Retina (tissue), 1 donor: ENCODE measurements at regions not wholly inside any gene's neighbourhood (a gene's known extent, or its start where the extent isn't known, plus 50 kb on each side); places are given as distances from the start of the nearest gene placed in this dataset.
A peak's percentile ranks its signal among the peaks of the same experiment; 100 is the strongest.
"Not testable (repeated sequence)": the region's sequence is repeated elsewhere in the genome, so short reads cannot be mapped to it uniquely, and the experiment has no call there.

Experiments used
- DNase-seq: peaks from one replicate; pipeline ENCODE4 v3.0.0-alpha.2; 2016

DNA sequence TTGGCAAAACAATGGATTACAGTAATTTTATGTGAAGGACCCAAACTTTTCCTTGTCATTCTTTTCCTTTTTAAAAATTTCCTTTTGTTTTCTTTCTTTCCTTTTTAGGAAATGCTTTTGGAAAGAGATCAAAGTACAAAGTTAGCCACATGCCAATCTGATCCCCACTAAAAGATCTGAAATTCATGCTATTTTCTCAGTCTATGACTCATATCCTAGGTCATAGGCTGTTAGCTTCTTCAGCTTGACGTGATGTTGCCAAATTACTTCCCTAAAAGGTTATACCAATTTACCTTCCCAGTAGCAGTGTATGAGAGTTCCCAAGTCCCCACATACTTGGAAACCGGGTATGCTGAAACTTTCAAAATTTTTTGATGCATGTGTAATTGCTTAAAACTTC, 355.3 kb downstream of the INSIG2 start:
- no peak for DNase-seq

DNA sequence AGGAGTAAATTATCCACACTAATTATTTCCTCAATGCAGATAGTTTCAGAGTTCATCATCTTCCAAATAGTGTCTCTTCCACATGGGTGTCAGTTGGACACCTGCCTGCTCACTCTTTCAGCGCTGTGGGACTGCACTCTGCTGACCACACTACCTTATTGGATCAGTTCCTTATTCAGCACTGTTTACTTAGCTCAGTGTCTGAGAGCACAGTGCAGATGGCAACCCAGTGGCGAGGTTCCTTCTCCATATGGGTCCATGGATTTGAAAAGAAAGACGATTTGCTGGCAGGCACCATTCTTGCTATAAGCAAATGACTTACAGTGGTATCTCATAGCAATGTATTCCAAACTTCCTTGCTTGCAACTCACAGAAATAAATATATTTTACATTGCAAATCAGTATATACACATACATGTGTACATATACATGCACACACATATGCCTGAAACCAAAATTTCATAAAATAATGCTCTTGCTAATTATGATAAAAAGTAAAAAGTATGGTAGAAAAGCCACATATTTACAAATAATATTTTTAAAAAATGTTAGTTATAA, 354.8 kb downstream of the INSIG2 start:
- no peak for DNase-seq

DNA sequence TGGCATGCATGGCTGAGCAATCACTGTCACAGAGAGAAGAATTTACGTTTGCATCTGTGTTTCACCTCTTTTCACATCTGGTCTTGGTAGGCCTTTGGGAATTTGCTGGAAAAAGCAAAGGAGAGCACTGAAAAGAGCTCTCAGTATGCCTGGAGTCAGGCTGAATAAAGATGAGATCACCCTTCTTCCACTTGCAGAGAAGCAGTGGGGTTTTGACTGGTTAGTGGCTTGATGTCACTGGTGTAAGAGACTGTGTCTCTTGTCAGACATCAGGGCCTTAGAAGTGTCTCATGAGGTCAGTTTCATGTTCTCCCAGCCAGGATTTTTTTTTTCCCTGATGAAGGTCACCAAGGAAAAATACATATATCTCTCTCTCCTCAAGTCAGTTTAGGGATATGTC, 353.8 kb downstream of the INSIG2 start:
- no peak for DNase-seq

DNA sequence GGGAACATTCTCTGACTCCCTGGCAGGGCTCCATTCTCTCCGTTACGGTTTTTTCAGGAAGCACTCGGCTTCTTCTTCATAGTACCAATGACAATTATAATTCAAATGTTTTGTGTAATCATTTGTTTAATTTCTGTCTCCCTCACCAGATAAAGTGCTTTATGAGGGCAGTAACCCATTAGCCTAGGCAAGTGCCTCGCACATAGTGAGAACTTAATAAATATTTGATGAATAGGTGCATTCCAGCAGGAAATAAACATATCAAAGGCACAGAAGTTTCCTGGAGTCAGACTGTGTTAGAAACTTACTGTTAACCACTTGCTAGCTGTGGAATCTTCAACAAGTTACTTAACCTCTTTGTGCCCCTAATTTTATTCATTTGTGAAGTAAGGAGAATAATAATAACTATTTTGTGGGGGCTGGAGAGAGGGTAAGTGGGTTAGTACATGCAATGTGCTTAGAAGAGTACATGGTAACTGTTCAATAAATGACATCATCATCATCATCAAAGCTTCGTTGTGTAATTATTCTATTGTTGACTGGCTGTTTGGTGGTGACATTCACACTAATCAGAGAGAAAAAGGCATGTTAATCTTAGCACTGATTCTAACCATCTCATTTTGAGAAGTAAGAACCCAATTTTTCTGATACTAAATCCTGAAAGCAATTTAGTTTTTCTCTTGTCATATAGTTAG, 352.3 kb downstream of the INSIG2 start:
- DNase-seq: no peak

DNA sequence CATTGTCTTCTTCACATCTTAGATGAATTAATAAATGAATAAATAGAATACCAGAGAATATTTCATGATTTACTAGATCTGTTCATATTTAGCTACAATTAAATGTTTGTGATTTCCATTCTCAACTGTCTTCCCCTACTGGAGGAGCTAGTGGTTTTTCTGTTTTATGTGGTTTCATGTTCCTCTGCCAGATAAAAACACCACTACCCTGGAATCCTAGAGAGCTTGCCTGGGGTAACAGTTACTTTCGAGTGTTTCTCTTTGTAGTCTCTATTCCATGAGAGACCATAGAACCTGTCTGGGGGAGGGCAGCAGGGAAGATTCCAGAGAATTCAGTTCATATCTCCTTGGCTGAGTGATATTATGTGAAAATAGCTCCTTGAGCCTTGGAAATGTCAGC, 349.2 kb downstream of the INSIG2 start:
- DNase-seq: no peak

DNA sequence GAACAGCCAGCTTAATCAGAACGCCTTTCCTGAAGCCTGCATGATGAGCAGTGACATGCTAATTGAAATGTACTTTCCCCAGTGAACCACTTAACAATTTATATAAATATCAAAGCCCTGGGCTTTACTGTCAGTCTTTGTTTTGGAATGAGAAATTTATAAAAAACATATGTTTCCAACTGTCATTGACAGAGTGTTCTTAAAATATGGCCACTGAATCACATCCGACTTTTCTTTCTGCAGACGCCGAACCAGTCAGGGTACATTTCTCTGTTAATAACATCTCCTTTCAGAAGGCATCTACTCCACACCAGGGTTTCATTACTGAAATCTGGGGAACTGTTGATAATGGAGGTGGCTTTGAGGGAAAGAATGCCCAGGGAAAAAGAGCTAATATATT, 343.7 kb downstream of the INSIG2 start:
- no peak for DNase-seq

DNA sequence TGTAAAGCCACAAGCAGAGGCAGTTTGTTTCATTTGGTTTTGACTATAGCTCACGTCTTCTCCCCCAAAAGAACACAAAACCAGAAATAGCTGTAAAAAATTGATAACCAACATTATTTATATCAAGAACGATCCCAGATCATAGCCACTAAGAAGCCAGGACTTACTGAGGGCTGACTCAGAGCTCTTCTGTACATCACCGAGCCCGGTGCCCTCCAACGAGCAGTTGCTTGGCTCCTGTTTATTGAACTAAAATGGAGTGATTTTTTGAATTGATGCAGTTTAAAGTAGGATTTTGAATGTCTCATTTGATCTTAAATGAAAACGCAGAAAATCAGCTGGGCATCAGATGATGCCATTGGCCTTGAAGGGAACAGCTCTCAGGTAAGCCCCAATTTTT, 343.3 kb downstream of the INSIG2 start:
- no peak for DNase-seq

DNA sequence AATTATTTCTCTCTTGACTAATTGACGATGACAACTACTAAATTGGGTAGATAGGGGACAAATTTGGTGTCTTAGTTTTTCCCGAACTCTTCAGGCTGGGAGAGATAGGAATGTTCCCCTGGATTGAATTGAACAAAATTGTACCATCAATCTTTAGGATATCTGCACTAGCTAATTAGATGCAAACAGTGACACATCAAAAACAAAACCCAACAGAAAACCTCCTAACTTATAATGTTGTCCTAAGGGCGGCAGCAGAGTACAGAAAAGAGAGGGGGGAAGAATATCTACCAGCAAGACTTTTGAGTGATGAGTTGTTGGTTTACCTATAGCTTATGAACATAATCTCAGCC, 342.9 kb downstream of the INSIG2 start:
- DNase-seq: no peak

DNA sequence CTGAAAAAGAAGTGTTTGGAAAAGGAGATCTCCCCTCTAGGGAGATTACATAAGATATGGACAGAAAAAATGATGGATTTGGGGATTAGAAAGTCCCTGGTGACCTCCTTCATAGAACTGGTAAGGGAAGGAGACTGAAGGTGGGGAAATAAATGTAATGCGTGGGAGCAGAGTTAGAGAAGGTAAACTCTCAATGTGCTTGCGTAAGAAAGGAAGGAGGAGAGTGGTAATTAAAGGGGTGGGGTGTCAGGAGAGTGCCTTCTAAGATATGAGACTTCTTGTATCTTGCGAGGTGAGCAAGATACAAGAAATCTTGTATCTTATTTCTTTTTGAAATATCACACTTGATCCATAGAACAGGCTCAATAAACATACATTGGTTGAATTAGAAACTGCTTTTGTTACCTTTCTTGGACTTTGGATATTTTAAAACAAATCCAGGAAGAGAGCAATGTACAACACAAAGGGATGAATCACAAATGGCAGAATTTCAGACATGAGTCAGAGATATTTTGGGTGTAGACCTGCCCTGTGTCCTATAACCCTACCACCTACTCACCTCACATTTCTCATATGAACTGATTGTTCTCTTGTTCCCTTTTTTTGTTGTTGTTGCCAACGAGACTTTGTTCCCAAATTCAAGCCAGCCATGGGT, 342.4 kb downstream of the INSIG2 start:
- DNase-seq: no peak

DNA sequence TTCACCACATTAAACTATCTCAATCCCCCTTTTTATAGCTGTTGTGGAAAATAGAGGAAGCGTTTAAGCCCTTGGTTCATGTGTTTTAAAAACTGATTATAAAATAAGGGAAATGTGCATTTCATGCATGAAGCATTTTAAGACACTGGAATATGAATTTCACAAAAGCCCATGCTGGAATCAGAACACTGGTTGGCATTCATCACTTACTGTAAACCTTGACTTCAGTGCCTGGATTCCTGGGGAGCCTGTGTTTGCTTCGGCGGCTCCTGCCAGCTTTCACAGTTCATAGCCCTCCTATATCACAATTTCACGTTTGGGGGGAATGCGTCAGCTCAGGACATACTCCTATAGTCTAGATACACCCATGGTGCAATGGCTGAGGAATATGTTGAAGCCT, 336.9 kb downstream of the INSIG2 start:
- no peak for DNase-seq

DNA sequence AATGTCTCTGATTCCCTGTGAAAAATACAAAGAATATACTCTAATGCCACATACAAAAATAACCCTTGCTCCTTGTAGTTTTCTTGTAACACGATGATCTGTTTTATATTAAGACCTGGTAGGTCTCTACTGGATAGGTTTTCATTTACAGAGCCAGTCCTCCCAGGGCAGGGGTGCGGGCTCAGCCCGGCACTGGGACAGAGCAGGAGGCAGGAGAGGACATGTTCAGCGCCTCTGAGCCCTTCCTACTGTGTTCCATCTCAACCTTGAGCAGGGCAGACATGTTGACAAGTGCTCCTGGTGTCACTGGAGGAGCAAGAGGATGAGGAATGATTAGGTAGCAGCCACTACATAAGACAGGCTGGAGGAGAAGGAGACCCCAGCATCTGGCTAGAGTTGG, 335.5 kb downstream of the INSIG2 start:
- DNase-seq: no peak

DNA sequence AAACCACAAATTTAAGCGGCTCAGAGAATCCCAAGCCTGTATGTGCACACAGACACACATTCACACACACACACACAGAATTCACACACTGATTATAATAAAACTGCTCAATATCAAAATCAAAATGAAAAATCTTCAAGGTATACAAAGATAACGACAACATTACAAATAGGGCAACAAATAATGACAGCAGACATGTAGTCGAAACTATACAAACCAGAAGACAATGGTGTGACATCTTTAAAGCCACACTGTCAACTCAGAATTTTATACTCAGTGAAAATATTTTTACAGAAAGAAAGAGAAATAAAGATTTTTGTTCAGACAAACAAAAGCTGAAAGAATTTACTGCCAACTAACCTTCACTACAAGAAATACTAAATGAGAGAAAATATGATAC, 333.4 kb downstream of the INSIG2 start:
- no peak for DNase-seq

DNA sequence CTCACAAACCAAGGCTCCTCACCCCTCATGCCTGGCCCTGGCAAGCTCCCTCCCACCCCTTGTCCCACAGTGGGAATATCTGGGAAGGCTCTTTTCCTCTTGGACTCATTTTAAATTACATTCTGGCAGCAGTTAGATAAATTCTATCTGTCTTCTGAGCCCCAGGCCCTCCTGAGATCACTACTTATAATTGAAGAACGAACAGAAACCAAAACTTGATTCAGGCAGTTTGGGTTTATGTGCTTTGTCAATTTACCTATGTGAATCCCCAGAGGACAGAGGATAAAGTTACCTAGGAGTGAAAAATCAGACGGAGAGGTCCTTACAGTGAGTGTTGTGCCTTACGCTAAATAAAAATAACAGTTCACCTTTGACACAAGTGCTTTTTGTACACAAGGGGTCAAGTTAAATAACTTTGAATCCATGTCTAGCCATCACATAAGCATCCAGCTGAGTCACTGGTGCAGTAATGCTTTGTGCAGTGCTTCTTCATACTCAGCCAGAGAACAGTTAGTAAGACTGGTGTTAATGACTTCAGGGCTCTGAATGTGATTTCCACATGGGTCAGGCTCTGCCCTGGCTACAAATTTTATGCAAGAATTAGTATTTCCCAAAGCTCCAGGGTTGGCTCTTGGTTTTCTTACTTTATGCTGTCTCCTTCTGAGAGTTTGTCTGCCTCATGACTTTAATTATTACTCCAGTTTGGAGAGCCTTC, 329.3 kb downstream of the INSIG2 start:
- no peak for DNase-seq

DNA sequence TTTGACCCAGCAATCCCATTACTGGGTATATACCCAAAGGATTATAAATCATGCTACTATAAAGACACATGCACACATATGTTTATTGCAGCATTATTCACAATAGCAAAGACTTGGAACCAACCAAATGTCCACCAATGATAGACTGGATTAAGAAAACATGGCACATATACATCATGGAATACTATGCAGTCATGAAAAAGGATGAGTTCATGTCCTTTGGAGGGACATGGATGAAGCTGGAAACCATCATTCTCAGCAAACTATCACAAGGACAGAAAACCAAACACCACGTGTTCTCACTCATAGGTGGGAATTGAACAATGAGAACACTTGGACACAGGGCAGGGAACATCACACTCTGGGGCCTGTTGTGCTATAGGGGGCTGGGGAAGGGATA, 326.9 kb downstream of the INSIG2 start:
- DNase-seq: not testable (repeated sequence)

DNA sequence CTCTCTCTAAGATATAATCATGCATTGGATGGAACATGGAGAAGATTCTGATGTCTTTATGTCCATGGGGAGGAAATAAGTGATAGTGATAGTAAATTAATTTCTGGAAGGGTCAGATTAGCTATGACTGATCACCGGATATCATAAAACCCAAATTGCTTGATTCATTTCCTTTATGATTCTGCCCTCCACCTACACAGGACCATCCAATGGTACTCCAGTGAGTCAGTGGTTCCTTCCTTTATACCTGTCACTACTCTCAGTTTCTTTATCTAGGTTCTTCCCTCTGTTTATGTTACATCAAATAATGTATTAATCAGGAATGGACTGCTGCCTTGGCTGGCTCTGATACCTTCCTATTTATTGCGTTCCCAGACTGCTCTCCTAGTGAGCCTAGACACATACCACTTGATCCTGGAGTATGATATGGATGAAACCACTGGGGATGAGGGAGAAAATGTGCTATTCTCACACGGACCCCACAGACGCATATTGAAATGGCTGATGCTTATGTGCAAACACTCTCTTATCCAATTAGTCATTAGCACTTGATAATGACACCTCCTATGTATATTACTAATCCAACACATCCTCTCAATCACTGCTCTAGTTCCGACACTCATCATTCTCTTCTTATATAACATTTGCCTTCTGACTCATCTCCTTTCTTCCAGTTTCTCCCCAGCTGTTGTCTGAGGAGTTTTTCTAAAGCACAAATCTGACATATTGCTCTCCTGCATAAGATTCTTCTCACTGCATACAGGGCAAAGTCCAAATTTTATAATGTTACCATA, 315.6 kb downstream of the INSIG2 start:
- no peak for DNase-seq

DNA sequence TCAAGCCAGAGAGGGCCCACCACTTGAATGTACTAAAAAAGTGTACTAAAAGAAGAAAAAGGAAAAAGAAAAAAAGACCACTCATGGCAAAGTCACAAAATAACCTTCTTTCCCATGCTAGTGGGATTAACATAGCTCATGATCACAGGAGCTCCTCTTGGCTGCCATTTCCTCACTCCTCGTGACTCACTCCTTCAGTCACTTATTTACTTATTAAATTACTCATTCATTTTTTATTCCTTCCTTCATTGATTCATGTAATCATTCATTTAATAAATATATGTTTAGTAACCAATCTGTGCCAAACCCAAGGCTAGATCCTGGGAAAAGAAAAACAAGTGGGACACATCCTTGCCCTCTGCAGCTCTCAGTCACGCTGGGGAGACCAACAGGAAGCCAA, 300.5 kb downstream of the INSIG2 start:
- no peak for DNase-seq

DNA sequence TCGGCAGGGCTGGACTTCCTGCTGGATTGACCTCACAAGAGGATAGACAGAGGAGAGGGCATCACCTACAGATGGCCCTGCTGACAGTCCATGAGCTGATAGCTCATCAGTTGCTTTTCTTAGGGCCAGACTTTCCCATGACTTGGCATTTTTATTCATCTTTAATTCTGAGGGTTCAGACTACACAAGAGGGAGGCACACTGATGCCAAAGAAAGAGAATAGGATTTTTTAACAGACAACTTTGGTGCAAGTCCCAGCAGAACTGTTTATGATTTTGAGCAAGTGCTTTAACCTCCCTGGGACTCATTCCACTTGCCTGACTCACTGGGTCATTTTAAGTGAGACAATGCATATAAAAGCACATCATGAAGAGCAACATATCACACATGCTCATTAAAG, 299.2 kb downstream of the INSIG2 start:
- DNase-seq: no peak

DNA sequence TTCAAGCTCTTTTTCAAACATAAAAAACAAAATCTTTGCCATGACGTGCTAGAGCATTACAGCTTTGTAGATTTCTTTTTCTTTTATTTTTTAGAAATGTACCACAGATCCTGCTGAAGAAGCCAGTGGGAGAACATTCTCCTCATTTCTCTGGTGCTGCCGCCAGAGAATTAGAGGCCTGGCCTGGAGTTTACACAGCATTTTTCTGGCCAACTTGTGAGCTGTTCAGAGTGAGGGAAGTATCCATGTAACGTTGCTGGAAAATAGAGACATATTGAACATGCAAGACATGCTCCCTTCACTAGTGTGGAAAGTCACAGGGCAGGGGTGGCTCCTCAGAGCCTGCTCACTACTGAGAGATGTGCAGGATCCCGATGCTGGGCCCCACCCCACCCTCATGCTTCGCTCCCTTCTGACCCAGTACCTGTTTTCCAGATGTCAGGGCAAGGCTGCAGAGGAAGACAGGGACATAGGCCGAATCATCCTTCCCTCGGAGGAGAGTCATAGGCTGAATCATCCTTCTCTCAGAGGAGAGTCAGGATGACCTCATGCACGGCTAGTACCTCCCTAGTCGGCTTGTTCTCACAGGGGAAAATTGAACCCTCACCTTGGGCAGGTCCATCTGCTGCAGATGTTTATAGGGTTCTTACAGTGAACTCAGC, 298.5 kb downstream of the INSIG2 start:
- no peak for DNase-seq

DNA sequence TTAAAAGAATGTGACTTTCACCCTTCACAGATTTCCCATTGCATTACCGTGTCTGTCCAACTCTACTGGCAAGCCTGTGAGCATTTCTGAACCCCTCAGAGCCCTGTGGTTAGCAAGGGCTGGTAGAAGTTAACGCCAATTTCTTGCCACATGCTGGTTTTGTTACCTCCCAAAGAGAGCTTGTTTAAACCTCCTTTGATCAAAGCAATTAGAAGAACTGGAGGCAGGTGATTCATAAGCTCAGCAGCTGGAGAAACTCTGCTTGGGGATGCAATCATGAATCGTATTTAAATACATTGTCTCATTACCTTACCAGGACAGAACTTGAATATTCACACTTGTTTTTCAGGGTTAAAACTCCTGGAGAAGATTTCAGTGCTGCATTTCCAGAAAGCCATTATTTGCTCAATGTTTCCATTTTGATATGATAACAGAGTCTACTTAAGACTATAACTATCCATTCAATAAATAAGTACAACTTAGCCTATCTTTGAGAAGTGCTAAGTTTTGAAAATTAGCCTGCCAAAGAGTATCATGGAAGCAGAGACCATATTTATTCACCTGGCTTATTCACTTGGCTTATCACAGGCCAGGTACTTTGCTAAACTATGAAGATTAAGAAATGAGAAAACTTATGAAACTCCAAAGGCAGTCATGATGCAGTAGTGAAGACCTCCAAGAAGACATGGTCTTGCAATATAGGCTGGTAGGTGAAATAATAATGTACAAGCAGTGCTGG, 292.8 kb downstream of the INSIG2 start:
- no peak for DNase-seq

DNA sequence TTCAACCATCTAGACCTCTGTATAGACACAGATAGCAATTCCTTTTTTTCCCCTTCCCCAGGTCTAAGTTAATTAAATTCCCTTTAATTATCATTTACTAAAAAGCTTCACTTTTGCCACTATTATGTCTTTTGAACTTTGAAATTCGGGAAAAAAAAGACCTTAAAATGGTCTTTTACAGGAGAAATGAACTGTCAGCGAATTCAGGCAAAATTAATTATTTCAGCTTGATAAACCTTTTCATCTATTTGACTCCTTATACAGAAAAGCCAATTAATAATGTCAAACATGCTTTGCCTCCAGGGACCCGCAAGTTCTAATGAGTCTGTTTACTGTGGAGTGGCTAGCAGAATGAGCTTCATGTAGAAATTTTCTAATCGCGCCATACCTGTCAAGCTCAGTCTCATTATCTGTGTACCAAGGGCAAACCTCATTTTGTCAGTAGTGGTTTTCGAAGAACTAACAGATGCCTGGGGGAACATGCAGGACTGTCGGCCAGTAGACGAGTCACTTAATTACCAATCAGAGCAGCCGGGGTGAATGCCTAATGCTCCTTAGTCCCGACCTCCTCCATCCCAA, 287.7 kb downstream of the INSIG2 start:
- peak; percentile 36 for DNase-seq

DNA sequence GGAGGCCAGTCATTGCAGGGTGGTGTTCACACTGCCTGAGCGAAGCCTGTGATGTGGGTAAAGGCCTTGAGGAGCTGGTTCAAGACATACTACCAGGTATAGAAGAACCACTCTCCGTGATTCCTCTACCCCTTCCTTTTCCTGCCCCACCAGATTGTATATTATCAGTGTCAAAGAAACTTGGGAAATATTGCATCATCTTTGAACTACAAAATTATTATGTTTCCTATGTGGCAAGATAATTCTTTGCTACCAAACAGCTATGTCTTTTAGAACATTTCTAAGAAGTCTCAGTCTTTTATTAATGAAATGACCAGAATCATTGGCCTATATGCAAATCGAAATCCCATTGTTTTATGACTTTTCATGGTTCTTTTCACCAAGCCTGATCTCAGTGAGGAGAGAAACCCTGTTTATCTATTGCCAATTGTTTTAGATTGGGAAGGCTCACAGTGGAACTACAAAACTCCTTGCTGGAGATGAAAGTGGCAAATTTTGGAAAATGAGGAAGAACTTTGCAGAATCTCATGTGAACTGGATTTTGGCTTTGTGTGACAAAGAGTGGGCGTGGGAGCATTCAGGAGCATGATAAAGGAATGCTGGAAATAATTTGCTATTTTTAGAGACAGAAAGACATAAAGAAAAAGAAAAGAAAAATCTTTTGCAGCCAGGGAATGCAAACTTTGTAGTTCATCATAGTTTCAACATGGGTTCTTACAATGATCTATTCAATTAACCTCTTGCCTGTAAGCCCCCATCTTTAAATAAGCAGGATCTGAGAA, 286.9 kb downstream of the INSIG2 start:
- DNase-seq: no peak
